Psoas muscle (tissue), 7 donors: ENCODE measurements at regions not wholly inside any gene's neighbourhood (a gene's known extent, or its start where the extent isn't known, plus 50 kb on each side); places are given as distances from the start of the nearest gene placed in this dataset.

Experiments
- ATAC-seq, 4 donors: fragments of 200-7000 bp; cut with Tn5 transposase; one replicate each; pipeline ENCODE4 v1.9.1; 2020; ENCODE audit warnings: moderate library complexity in 3 of 4, mild to moderate bottlenecking in 2 of 4
- DNase-seq, 2 donors: peaks; one replicate each; pipeline ENCODE4 v3.0.0-alpha.2; 2020
- H3K27ac ChIP-seq: fragments of 200-600 bp; one replicate; pipeline ENCODE4 v1.8.0; 2022
- H3K27me3 ChIP-seq, 3 donors: fragments of 200-600 bp in 1 of 3; one replicate each; pipeline versions ENCODE4 v1.6.1 to v1.8.0; 2013 to 2022; ENCODE audit warnings: low read length in 2 of 3, mild to moderate bottlenecking in 2 of 3, moderate library complexity in 1 of 3; ENCODE audit not compliant: insufficient read depth in 3 of 3
- H3K36me3 ChIP-seq, 2 donors: fragments of 200-600 bp in 1 of 2; one replicate each; pipeline versions ENCODE4 v1.6.1 to v1.8.0; 2013 to 2022; ENCODE audit warnings: low read depth in 1 of 2, mild to moderate bottlenecking in 1 of 2, moderate library complexity in 1 of 2; ENCODE audit not compliant: insufficient read depth in 1 of 2
- H3K4me1 ChIP-seq: fragments of 200-600 bp; one replicate; pipeline ENCODE4 v1.8.0; 2022
- H3K4me3 ChIP-seq: fragments of 200-600 bp; one replicate; pipeline ENCODE4 v1.8.0; 2022; ENCODE audit warnings: mild to moderate bottlenecking
- H3K9me3 ChIP-seq: fragments of 200-600 bp; one replicate; pipeline ENCODE4 v1.8.0; 2022
- CTCF ChIP-seq: fragments of 200-600 bp; IDR thresholded peaks from one replicate; pipeline ENCODE4 v1.8.0; 2022; ENCODE audit warnings: antibody characterized with exemption
- WGBS, 3 donors: extraction: QIAGEN DNeasy Blood & Tissue Kit; methylation state at CpG; one replicate each; pipeline versions ENCODE4 v1.1.6 to v1.1.7; 2013; 5-methylcytosine and 5-hydroxymethylcytosine counted together
- intact Hi-C, 2 donors: fragments of 100-400 bp; cut with DNase I; formaldehyde crosslinking; loops; one replicate each; pipeline versions ENCODE4 v1.11.0 to v1.14.2; 2022
- donor health status: healthy with polysubstance abuse.
- donor health status: DM: no; HTN: no; CAD: no; lungs with moderate emphysema.
- donor health status: Bipolar disorder and iron deficiency.
- donor health status: healthy.
- donor health status: DM: yes; HTN: yes; CAD: no.
- donor health status: DM: no; HTN: no; CAD: no.
- donor health status: DM: yes; HTN: yes; CAD: no.

- 80 to 92% (median 89%) methylated on average over 1 of the region's 1 CpG for WGBS, 3 donors
Measured at GRCh38 chr1:194495434-194495833, 1309.0 kb upstream of the B3GALT2 start.

GRCh38 chr1:194487172-194487571 is 1300.8 kb upstream of the B3GALT2 start:
- intact Hi-C loops, result no loop called here
- Histone ChIP-seq H3K27me3 (no peaks in the 10 kb centered on the region), H3K4me3 (no peak overlapping the region), H3K4me1 (no peaks in the 10 kb centered on the region), H3K27ac (no peak overlapping the region), H3K9me3 (peaks cover 8% of the 10 kb centered on the region), H3K36me3 (no peaks in the 10 kb centered on the region)
- DNase-seq, result no peak
- no peak for ATAC-seq
- WGBS, 3 donors, result 89 to 91% (median 90%) methylated on average over 4 of the region's 4 CpGs
- TF ChIP-seq CTCF, result no peak

More at GRCh38 chr1:194495434-194495833, 1309.0 kb upstream of the B3GALT2 start:
- no peak for DNase-seq
- intact Hi-C loops, result no loop called here
- Histone ChIP-seq H3K36me3 (no peaks in the 10 kb centered on the region), H3K27me3 (no peaks in the 10 kb centered on the region), H3K9me3 (no peaks in the 10 kb centered on the region), H3K27ac (no peak overlapping the region), H3K4me1 (no peaks in the 10 kb centered on the region), H3K4me3 (no peak overlapping the region)
- no peak for ATAC-seq
- no peak for TF ChIP-seq CTCF

GRCh38 chr1:194485432-194485831 is 1299.0 kb upstream of the B3GALT2 start:
- DNase-seq, result no peak
- Histone ChIP-seq H3K4me1 (no peaks in the 10 kb centered on the region), H3K9me3 (peaks cover 8% of the 10 kb centered on the region), H3K27ac (no peak overlapping the region), H3K4me3 (no peak overlapping the region), H3K36me3 (no peaks in the 10 kb centered on the region), H3K27me3 (no peaks in the 10 kb centered on the region)
- no peak for ATAC-seq
- TF ChIP-seq CTCF, result no peak
- intact Hi-C loops, result no loop called here

- ATAC-seq, result no peak
- TF ChIP-seq CTCF, result no peak
- Histone ChIP-seq H3K36me3 (no peaks in the 10 kb centered on the region), H3K9me3 (no peaks in the 10 kb centered on the region), H3K27ac (no peak overlapping the region), H3K4me3 (no peak overlapping the region), H3K27me3 (no peaks in the 10 kb centered on the region), H3K4me1 (no peaks in the 10 kb centered on the region)
- DNase-seq, result no peak
- intact Hi-C loops, result no loop called here
- WGBS, 3 donors, result 68 to 83% (median 80%) methylated on average over 1 of the region's 1 CpG
Measured at GRCh38 chr1:194478731-194479130, 1292.3 kb upstream of the B3GALT2 start.

- Histone ChIP-seq H3K27me3 (no peaks in the 10 kb centered on the region), H3K4me3 (no peak overlapping the region), H3K27ac (no peak overlapping the region), H3K9me3 (no peaks in the 10 kb centered on the region), H3K4me1 (no peaks in the 10 kb centered on the region), H3K36me3 (no peaks in the 10 kb centered on the region)
- no peak for ATAC-seq
- DNase-seq, result no peak
- intact Hi-C loops, result no loop called here
- no peak for TF ChIP-seq CTCF
Measured at GRCh38 chr1:194477908-194478307, 1291.5 kb upstream of the B3GALT2 start.
